GM12892 (cell line): ENCODE measurements at regions not wholly inside any gene's neighbourhood (a gene's known extent, or its start where the extent isn't known, plus 50 kb on each side); places are given as distances from the start of the nearest gene placed in this dataset.

Experiments used
- POLR2A ChIP-seq: IDR thresholded peaks from 2 replicates; pipeline ENCODE4 v1.6.1; 2011; ENCODE audit warnings: low read depth, low read length, control low read depth
- POLR2AphosphoS5 ChIP-seq: IDR thresholded peaks from 2 replicates; pipeline ENCODE4 v1.6.1; 2011; ENCODE audit warnings: low read depth, low read length, control low read depth

GRCh38 chr2:7819850-7820249 is 862.0 kb upstream of the ID2 start:
- TF ChIP-seq POLR2A: no peak
- TF ChIP-seq POLR2AphosphoS5: no peak
